ENCODE measurements at regions not wholly inside any gene's neighbourhood (a gene's known extent, or its start where the extent isn't known, plus 50 kb on each side); places are given as distances from the start of the nearest gene placed in this dataset.

- no peak for TF ChIP-seq CTCF (IDR thresholded peaks at IDR 0.05; ENCODE audit: low read depth, low read length, poor library complexity, severe bottlenecking)
- TF ChIP-seq EZH2phosphoT487 (IDR thresholded peaks at IDR 0.05; ENCODE audit: borderline replicate concordance, low read length), result no peak
Observed at GRCh38 chr5:12413585-12413984, 509.3 kb upstream of the CTNND2 start.

Data from DOHH2 (cell line).